Mesothelial cell of epicardium (in vitro differentiated cells): ENCODE measurements at regions not wholly inside any gene's neighbourhood (a gene's known extent, or its start where the extent isn't known, plus 50 kb on each side); places are given as distances from the start of the nearest gene placed in this dataset.

Experiments used
- DNase-seq, 2 experiments: peaks; one replicate each; pipeline ENCODE4 v3.0.0; 2021; ENCODE audit warnings: low spot score in 2 of 2; ENCODE audit not compliant: unreplicated experiment in 2 of 2
- H3K27ac Mint-ChIP-seq: 2 replicates; pipeline ENCODE4 v1.8.0; 2021; ENCODE audit warnings: mixed read lengths
- H3K27me3 Mint-ChIP-seq: 2 replicates; pipeline ENCODE4 v1.8.0; 2021; ENCODE audit warnings: low read depth, mixed read lengths
- H3K36me3 Mint-ChIP-seq: 2 replicates; pipeline ENCODE4 v1.8.0; 2021; ENCODE audit warnings: mixed read lengths
- H3K4me1 Mint-ChIP-seq: 2 replicates; pipeline ENCODE4 v1.8.0; 2021; ENCODE audit warnings: mixed read lengths
- H3K4me3 Mint-ChIP-seq: 2 replicates; pipeline ENCODE4 v1.8.0; 2021; ENCODE audit warnings: mild to moderate bottlenecking, moderate library complexity, mixed read lengths
- H3K9me3 Mint-ChIP-seq: 2 replicates; pipeline ENCODE4 v1.8.0; 2021; ENCODE audit warnings: mixed read lengths
- TF ChIP-seq, protein P1 (sequence below): fragments of 200-600 bp; sonication (generic); IDR thresholded peaks from one replicate; pipeline ENCODE4 v1.5.0; 2021; ENCODE audit warnings: antibody characterized with exemption; ENCODE audit not compliant: unreplicated experiment

DNA sequence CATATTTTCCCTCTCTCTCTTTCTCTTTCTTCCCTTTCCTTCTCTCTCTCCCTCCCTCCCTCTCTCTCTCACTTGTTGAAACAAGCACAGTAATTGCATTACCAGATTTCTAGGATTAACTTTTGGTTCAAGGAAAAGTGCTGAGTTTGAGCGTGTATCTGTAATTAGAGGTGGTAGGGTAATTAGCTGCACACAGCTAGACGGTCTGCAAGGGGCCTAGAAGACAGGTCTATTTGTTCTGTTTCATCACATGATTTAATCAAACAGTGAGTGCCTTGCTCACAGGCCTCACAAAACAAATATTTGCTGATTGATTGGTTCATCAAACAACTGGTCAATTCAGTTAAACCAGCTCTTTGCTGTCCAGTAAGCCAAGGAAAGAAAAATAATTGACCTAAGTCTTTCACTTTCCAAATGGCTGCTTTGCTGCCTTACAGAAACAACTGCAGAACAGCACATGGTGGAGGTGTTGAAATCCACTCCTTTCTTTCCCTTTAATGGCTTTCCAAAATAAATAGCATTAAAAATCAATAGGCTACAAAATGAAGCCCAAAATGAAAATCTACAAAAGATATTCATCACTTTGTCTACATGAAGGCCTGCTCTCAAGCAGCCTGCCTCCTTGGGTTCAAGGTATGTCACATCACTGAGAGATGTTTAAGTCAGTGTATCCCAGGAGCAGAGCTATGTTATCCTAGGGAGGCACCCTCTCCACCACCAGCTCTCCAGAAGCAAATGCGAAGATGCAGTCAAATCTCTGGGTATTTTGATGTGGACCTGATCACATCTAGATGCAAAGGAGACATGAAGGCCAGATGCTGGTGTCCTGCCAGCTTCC, 264.4 kb upstream of the SIX2 start:
- Mint-ChIP-seq H3K27me3 (peaks cover 20% of the 10 kb centered on the region), H3K4me3 (no peak overlapping the region), H3K36me3 (no peaks in the 10 kb centered on the region), H3K4me1 (peaks cover 42% of the 10 kb centered on the region), H3K9me3 (no peaks in the 10 kb centered on the region), H3K27ac (no peak overlapping the region)
- TF ChIP-seq, protein P1, sequence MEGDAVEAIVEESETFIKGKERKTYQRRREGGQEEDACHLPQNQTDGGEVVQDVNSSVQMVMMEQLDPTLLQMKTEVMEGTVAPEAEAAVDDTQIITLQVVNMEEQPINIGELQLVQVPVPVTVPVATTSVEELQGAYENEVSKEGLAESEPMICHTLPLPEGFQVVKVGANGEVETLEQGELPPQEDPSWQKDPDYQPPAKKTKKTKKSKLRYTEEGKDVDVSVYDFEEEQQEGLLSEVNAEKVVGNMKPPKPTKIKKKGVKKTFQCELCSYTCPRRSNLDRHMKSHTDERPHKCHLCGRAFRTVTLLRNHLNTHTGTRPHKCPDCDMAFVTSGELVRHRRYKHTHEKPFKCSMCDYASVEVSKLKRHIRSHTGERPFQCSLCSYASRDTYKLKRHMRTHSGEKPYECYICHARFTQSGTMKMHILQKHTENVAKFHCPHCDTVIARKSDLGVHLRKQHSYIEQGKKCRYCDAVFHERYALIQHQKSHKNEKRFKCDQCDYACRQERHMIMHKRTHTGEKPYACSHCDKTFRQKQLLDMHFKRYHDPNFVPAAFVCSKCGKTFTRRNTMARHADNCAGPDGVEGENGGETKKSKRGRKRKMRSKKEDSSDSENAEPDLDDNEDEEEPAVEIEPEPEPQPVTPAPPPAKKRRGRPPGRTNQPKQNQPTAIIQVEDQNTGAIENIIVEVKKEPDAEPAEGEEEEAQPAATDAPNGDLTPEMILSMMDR, result no peak
- DNase-seq, result no peak

DNA sequence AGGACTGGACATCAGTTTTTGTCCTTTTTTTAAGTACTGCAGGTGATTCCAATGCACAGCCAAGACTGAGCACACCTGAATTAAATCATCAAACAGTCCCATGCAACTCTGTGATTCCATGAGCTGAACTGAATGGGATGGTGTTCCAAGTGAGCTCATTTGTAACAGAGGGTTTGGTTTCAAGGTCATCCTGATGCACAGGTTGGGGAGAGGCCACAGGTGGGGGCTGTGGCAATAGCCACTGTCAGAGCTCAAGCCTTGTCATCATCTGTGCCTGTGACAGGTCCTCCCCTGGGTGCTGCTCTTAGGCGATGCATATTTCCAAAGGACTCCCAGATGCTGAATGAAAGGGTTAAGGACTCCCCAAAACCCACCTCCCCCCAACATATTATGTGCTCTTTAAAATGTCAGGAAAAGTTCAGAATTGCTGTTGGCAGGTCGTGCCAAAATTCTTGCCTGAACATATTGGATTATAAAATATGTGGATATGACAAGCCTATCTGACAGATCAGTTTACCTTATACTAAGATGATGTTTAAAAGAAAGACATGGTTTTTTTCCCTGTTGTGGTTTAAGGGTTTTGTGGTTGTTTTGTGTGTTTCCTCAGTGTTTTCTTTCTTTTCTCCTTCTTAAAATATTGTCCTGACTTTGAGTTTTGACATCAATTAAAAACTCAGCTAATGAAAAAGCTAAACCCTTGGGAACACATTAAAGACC, 263.5 kb upstream of the SIX2 start:
- no peaks in the 10 kb centered on the region for H3K36me3 Mint-ChIP-seq
- peaks cover 44% of the 10 kb centered on the region for H3K4me1 Mint-ChIP-seq
- no peak overlapping the region for H3K27ac Mint-ChIP-seq
- H3K9me3 Mint-ChIP-seq, result no peaks in the 10 kb centered on the region
- DNase-seq, result no peak
- TF ChIP-seq, protein P1, result no peak
- H3K4me3 Mint-ChIP-seq, result no peak overlapping the region
- peaks cover 27% of the 10 kb centered on the region for H3K27me3 Mint-ChIP-seq

DNA sequence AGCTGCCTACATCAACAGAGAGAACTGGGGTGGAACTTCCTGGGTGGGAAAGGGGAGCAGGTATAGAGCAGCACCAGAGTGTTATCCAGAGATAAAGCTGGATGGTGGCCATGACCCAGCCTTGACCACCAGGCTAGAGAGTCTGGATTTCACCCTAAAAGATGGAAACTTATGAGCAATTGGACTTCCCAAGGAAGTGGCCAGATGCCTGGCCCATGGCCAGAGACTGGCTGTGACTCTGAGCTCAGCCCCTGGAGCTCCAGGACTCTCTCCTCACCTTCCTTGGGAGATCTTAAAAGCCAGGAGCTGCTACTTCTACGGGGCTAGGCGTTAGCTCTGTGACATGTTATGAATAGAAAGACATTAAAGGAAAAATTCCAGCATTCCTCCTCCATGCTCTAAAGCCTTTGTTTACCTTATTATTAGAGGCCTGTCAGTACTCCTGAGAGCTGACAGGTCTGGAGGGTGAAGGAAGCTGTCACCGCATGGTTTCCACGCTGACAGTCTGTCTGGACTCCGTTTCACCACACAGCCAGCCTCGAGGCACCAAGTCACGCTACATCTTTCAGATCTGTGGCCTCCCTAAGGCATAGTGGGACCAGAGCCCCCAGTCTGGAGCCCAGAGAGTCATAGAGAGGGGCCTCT, 260.0 kb upstream of the SIX2 start:
- H3K9me3 Mint-ChIP-seq, result no peaks in the 10 kb centered on the region

DNA sequence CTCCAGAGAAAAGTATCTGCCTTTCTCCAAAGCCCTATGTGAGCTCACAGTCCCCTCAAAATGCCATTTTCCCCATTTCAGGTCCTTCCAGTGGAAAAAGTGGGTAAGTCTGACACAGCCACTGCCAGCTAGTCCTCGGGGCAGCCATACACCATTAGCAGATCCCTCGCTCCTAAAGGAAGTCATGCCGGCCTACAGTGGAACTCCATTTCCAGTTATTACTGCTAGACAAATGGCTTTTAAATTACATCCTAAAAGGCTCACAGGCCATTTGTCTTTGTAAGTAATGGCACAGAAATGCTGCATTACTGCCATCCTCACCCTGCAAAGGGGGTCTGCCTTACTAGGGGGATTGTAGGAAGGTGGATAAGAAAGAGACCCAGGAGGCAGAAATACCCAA, 259.4 kb upstream of the SIX2 start:
- no peak for DNase-seq
- no peaks in the 10 kb centered on the region for H3K9me3 Mint-ChIP-seq
- H3K4me1 Mint-ChIP-seq, result peaks cover 28% of the 10 kb centered on the region
- no peaks in the 10 kb centered on the region for H3K36me3 Mint-ChIP-seq
- no peak overlapping the region for H3K4me3 Mint-ChIP-seq
- H3K27me3 Mint-ChIP-seq, result peaks cover 53% of the 10 kb centered on the region
- H3K27ac Mint-ChIP-seq, result no peak overlapping the region
- TF ChIP-seq, protein P1, result no peak

More for the DNA sequence above, 260.0 kb upstream of the SIX2 start:
- TF ChIP-seq, protein P1, result no peak
- no peak for DNase-seq
- Mint-ChIP-seq H3K4me3 (no peak overlapping the region), H3K4me1 (peaks cover 32% of the 10 kb centered on the region), H3K36me3 (no peaks in the 10 kb centered on the region), H3K27ac (no peak overlapping the region), H3K27me3 (peaks cover 48% of the 10 kb centered on the region)

DNA sequence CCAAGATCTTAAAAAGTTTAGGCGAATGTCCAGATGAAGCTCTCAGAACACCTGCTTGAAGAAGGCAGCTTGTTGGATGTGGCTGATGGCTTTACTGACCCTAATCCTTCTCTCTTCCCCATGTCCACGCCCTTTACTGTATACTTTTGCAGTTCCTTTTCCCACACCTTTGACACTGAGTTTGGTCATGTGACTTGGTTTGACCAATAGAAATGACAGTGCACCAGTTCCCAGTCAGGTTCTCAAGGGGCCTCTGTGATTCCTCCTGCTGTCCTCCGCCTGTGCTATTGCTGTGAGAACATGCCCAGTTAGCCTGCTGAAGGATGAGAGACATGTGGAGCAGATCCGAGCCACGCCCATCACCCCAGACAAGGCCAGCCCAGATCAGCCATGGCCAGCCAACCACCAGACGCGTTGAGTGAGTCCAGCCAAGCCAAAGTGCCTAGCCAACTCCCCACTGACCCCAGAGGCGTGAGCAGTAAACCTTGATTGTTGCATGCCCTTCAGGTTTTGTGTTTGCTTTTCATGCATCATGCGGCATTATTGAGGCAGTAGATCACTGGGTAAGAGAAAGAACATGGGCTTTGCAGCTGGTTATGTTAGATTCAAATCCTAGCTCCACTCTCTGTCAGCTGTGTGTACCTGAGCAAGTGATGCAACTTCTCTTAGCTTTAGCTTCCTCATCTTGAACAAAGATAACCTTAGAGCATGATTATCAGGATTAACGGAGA, 258.0 kb upstream of the SIX2 start:
- Mint-ChIP-seq H3K27me3 (peaks cover 62% of the 10 kb centered on the region), H3K36me3 (no peaks in the 10 kb centered on the region), H3K4me3 (no peak overlapping the region), H3K9me3 (no peaks in the 10 kb centered on the region), H3K27ac (no peak overlapping the region), H3K4me1 (peaks cover 30% of the 10 kb centered on the region)
- TF ChIP-seq, protein P1, result no peak
- DNase-seq, result peak in 1 of 2 experiments; percentile 25
